ENCODE measurements at regions not wholly inside any gene's neighbourhood (a gene's known extent, or its start where the extent isn't known, plus 50 kb on each side); places are given as distances from the start of the nearest gene placed in this dataset.

DNA sequence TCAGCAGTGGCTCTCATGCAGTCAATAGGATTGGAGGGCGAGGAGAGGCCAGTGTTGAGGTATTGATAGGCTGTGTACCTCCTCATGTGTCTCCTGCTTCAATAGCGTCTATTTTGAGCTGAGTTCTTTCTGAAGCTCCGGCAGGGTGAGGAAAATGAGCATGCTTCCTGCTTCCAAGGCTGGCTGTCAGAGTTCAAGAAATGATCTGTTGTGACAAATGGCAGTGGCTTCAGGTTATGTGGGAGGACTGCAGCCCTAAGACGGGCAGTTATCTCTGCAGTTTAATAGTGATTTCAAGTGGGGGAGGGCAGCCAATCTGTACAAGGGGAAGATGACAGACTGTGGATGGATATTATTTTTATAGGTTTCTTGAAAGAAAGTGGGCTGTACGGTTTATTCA, 54.0 kb upstream of the CXCL14 start:
- TF ChIP-seq, protein P1, sequence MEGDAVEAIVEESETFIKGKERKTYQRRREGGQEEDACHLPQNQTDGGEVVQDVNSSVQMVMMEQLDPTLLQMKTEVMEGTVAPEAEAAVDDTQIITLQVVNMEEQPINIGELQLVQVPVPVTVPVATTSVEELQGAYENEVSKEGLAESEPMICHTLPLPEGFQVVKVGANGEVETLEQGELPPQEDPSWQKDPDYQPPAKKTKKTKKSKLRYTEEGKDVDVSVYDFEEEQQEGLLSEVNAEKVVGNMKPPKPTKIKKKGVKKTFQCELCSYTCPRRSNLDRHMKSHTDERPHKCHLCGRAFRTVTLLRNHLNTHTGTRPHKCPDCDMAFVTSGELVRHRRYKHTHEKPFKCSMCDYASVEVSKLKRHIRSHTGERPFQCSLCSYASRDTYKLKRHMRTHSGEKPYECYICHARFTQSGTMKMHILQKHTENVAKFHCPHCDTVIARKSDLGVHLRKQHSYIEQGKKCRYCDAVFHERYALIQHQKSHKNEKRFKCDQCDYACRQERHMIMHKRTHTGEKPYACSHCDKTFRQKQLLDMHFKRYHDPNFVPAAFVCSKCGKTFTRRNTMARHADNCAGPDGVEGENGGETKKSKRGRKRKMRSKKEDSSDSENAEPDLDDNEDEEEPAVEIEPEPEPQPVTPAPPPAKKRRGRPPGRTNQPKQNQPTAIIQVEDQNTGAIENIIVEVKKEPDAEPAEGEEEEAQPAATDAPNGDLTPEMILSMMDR (IDR thresholded peaks at IDR 0.05; ENCODE audit: borderline replicate concordance, extremely low read depth, low read length, poor library complexity, severe bottlenecking) = no peak
- no peak for TF ChIP-seq EZH2 (IDR thresholded peaks at IDR 0.05; ENCODE audit: borderline replicate concordance, low read depth, low read length, severe bottlenecking)

All from DND-41 (cell line).